Keratinocyte (primary cell): ENCODE measurements at regions not wholly inside any gene's neighbourhood (a gene's known extent, or its start where the extent isn't known, plus 50 kb on each side); places are given as distances from the start of the nearest gene placed in this dataset.

ENCODE experiments used
- DNase-seq: peaks from one replicate; pipeline ENCODE4 v3.0.0-alpha.2; 2011; ENCODE audit warnings: low read depth, missing footprints, low spot score
- FAIRE-seq: peaks from 2 replicates; lab custom pipeline; 2011; peaks lifted over from hg19 to GRCh38; lab: Jason Lieb, UNC
- H2AFZ ChIP-seq: 2 replicates; pipeline ENCODE4 v1.6.0; 2012; ENCODE audit warnings: low read length, control low read depth, inconsistent platforms; ENCODE audit not compliant: control insufficient read depth
- H3K27ac ChIP-seq: 2 replicates; pipeline ENCODE4 v1.5.1; 2011; ENCODE audit warnings: low read length; ENCODE audit not compliant: control insufficient read depth, insufficient read depth
- H3K27me3 ChIP-seq: 3 replicates; pipeline ENCODE4 v1.6.0; 2011; ENCODE audit warnings: low read length; ENCODE audit not compliant: control insufficient read depth, insufficient read depth; ENCODE audit errors: extremely low read depth
- H3K36me3 ChIP-seq, 2 experiments: 2 replicates in 1 of 2; 3 replicates in 1 of 2; pipeline ENCODE4 v1.5.1; 2011; ENCODE audit warnings: low read length in 2 of 2, mild to moderate bottlenecking in 1 of 2; ENCODE audit not compliant: control insufficient read depth in 2 of 2, insufficient read depth in 2 of 2; ENCODE audit errors: extremely low read depth in 1 of 2
- H3K4me1 ChIP-seq: 3 replicates; pipeline ENCODE4 v1.5.1; 2011; ENCODE audit warnings: low read length; ENCODE audit not compliant: control insufficient read depth, insufficient read depth; ENCODE audit errors: extremely low read depth
- H3K4me2 ChIP-seq: 3 replicates; pipeline ENCODE4 v1.6.0; 2011; ENCODE audit warnings: low read depth, low read length; ENCODE audit not compliant: control insufficient read depth, insufficient read depth; ENCODE audit errors: extremely low read depth
- H3K4me3 ChIP-seq, 3 experiments: fragments of 200-600 bp in 1 of 3; sonication (generic) in 1 of 3; 2 replicates in 2 of 3; 3 replicates in 1 of 3; pipeline ENCODE4 v1.5.1; 2011 to 2016; ENCODE audit warnings: low read length in 3 of 3, mild to moderate bottlenecking in 3 of 3, control low read depth in 2 of 3, inconsistent platforms in 1 of 3, low read depth in 1 of 3, mixed read lengths in 1 of 3, mixed run types in 1 of 3, moderate library complexity in 1 of 3; ENCODE audit not compliant: control insufficient read depth in 2 of 3, insufficient read depth in 2 of 3; ENCODE audit errors: extremely low read depth in 1 of 3
- H3K79me2 ChIP-seq: 2 replicates; pipeline ENCODE4 v1.6.0; 2012; ENCODE audit warnings: low read length; ENCODE audit not compliant: control insufficient read depth, insufficient read depth
- H3K9ac ChIP-seq: 3 replicates; pipeline ENCODE4 v1.6.0; 2011; ENCODE audit warnings: low read length; ENCODE audit not compliant: control insufficient read depth, insufficient read depth; ENCODE audit errors: extremely low read depth
- H3K9me1 ChIP-seq: 3 replicates; pipeline ENCODE4 v1.6.0; 2011; ENCODE audit warnings: low read length; ENCODE audit not compliant: control insufficient read depth, insufficient read depth; ENCODE audit errors: extremely low read depth
- H3K9me3 ChIP-seq: 2 replicates; pipeline ENCODE4 v1.5.1; 2012; ENCODE audit warnings: low read depth, low read length; ENCODE audit not compliant: control insufficient read depth
- H4K20me1 ChIP-seq: 3 replicates; pipeline ENCODE4 v1.6.0; 2011; ENCODE audit warnings: low read length; ENCODE audit not compliant: control insufficient read depth, insufficient read depth; ENCODE audit errors: extremely low read depth
- CTCF ChIP-seq, 3 experiments: IDR thresholded peaks in 1 of 3; conservative IDR thresholded peaks in 1 of 3; optimal IDR thresholded peaks in 1 of 3; 2 replicates in 2 of 3; 3 replicates in 1 of 3; pipeline versions ENCODE3 to v1.5.1; 2011; ENCODE audit warnings: low read length in 3 of 3, mild to moderate bottlenecking in 3 of 3, moderate library complexity in 2 of 3, control low read depth in 1 of 3, inconsistent platforms in 1 of 3; ENCODE audit not compliant: insufficient read depth in 2 of 3; ENCODE audit errors: extremely low read depth in 1 of 3
- EZH2 ChIP-seq: IDR thresholded peaks from one replicate; pipeline ENCODE4 v1.6.1; 2012; ENCODE audit warnings: inconsistent platforms, mild to moderate bottlenecking, low read length, moderate library complexity
- dilution Hi-C: fragments of 300-500 bp; cut with MboI; formaldehyde crosslinking; loops from one replicate; pipeline ENCODE4 v1.7.0; 2020; ENCODE audit warnings: low sequenced_read_pairs; ENCODE audit not compliant: extremely low pct_ligation_motif_present

GRCh38 chr18:75879196-75879595 lies 451.7 kb upstream of the SMIM21 start:
- Histone ChIP-seq H3K9ac (no peak overlapping the region), H3K4me2 (no peak overlapping the region), H4K20me1 (no peaks in the 10 kb centered on the region), H3K79me2 (no peaks in the 10 kb centered on the region), H2AFZ (no peak overlapping the region), H3K4me1 (no peaks in the 10 kb centered on the region), H3K9me3 (no peaks in the 10 kb centered on the region), H3K27ac (no peak overlapping the region), H3K4me3 (no peak overlapping the region), H3K9me1 (no peaks in the 10 kb centered on the region), H3K36me3 (no peaks in the 10 kb centered on the region), H3K27me3 (no peaks in the 10 kb centered on the region)
- no peak for DNase-seq
- no peak for FAIRE-seq
- TF ChIP-seq EZH2, result no peak
- no peak for TF ChIP-seq CTCF (optimal IDR thresholded peaks at IDR 0.05 in 1 of 3, IDR thresholded peaks at IDR 0.05 in 1 of 3, conservative IDR thresholded peaks at IDR 0.05 in 1 of 3; ENCODE audit: extremely low read depth in 1 of 3, insufficient read depth in 2 of 3, low read length in 3 of 3)
- dilution Hi-C loops, result no loop called here

GRCh38 chr18:75875559-75875958 lies 448.1 kb upstream of the SMIM21 start:
- DNase-seq (no peak), FAIRE-seq (no peak)
- Histone ChIP-seq H3K79me2 (no peaks in the 10 kb centered on the region), H3K27me3 (no peaks in the 10 kb centered on the region), H3K4me2 (no peak overlapping the region), H3K27ac (no peak overlapping the region), H3K9ac (no peak overlapping the region), H2AFZ (no peak overlapping the region), H4K20me1 (no peaks in the 10 kb centered on the region), H3K9me1 (no peaks in the 10 kb centered on the region), H3K4me1 (no peaks in the 10 kb centered on the region), H3K4me3 (no peak overlapping the region), H3K36me3 (no peaks in the 10 kb centered on the region), H3K9me3 (no peaks in the 10 kb centered on the region)
- TF ChIP-seq CTCF (optimal IDR thresholded peaks at IDR 0.05 in 1 of 3, IDR thresholded peaks at IDR 0.05 in 1 of 3, conservative IDR thresholded peaks at IDR 0.05 in 1 of 3; ENCODE audit: extremely low read depth in 1 of 3, insufficient read depth in 2 of 3, low read length in 3 of 3) (no peak), EZH2 (no peak)
- dilution Hi-C loops, result no loop called here
